Activated CD4-positive, alpha-beta T cell treated with anti-CD3 and anti-CD28 coated beads, Interleukin-2, amount 10 ng/mL, durations not matched to agents 24 days and 14 days (primary cell): ENCODE measurements at regions not wholly inside any gene's neighbourhood (a gene's known extent, or its start where the extent isn't known, plus 50 kb on each side); places are given as distances from the start of the nearest gene placed in this dataset.
"Not testable (repeated sequence)": the region's sequence is repeated elsewhere in the genome, so short reads cannot be mapped to it uniquely, and the experiment has no call there.

Experiments used
- DNase-seq: peaks from one replicate; pipeline ENCODE4 v3.0.0; 2022
- H3K27ac Mint-ChIP-seq: one replicate; pipeline ENCODE4 v1.8.0; 2022; ENCODE audit warnings: mild to moderate bottlenecking, mixed read lengths
- H3K27me3 Mint-ChIP-seq: one replicate; pipeline ENCODE4 v1.8.0; 2022; ENCODE audit warnings: mixed read lengths
- H3K36me3 Mint-ChIP-seq: one replicate; pipeline ENCODE4 v1.8.0; 2022; ENCODE audit warnings: low read depth, mild to moderate bottlenecking, mixed read lengths
- H3K4me1 Mint-ChIP-seq: one replicate; pipeline ENCODE4 v1.8.0; 2021; ENCODE audit warnings: mixed read lengths
- H3K4me3 Mint-ChIP-seq: one replicate; pipeline ENCODE4 v1.8.0; 2022; ENCODE audit warnings: mild to moderate bottlenecking, moderate library complexity, mixed read lengths
- H3K9me3 Mint-ChIP-seq: one replicate; pipeline ENCODE4 v1.8.0; 2021; ENCODE audit warnings: mixed read lengths
- intact Hi-C: fragments of 100-400 bp; cut with micrococcal nuclease; formaldehyde crosslinking; loops from one replicate; pipeline ENCODE4 v1.15.1; 2023

- no peak overlapping the region for H3K4me3 Mint-ChIP-seq
- no peaks in the 10 kb centered on the region for H3K4me1 Mint-ChIP-seq
- no peaks in the 10 kb centered on the region for H3K27me3 Mint-ChIP-seq
- H3K27ac Mint-ChIP-seq = no peak overlapping the region
- intact Hi-C loops = no loop called here
- no peak for DNase-seq
- no peaks in the 10 kb centered on the region for H3K36me3 Mint-ChIP-seq
- H3K9me3 Mint-ChIP-seq = peaks cover 8% of the 10 kb centered on the region
Measured at GRCh38 chr15:23750179-23750578, 63.1 kb upstream of the NDN start.

- no peaks in the 10 kb centered on the region for H3K36me3 Mint-ChIP-seq
- intact Hi-C loops = no loop called here
- H3K9me3 Mint-ChIP-seq = peaks cover 8% of the 10 kb centered on the region
- H3K27ac Mint-ChIP-seq = no peak overlapping the region
- H3K27me3 Mint-ChIP-seq = no peaks in the 10 kb centered on the region
- H3K4me3 Mint-ChIP-seq = no peak overlapping the region
- no peaks in the 10 kb centered on the region for H3K4me1 Mint-ChIP-seq
- no peak for DNase-seq
Measured at GRCh38 chr15:23750776-23751175, 63.7 kb upstream of the NDN start.

DNA sequence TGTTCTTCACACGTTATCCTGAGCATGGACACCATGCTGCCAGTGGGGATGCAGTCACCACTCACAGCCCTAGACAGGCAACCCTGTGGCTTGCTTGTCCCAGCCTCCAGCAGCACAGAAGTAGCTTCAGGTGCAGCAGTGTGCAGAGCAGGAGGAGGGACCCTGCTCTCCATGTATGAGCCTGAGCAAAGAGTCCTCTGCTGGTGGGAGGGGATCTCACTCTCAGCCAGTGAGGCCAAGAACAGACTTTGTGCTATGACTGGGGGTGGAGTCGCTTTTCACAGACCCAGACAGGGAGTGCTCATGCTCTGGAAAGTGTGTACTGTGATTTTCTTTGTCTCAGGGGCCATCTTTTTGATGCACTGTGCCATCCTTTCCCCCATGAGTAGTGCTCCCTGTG is 66.1 kb upstream of the NDN start:
- Mint-ChIP-seq H3K9me3 (peaks cover 5% of the 10 kb centered on the region), H3K36me3 (no peaks in the 10 kb centered on the region), H3K27ac (no peak overlapping the region), H3K27me3 (no peaks in the 10 kb centered on the region), H3K4me1 (no peaks in the 10 kb centered on the region), H3K4me3 (no peak overlapping the region)
- no peak for DNase-seq
- intact Hi-C loops = no loop called here

- intact Hi-C loops = no loop called here
- no peak overlapping the region for H3K27ac Mint-ChIP-seq
- no peaks in the 10 kb centered on the region for H3K36me3 Mint-ChIP-seq
- DNase-seq = no peak
- peaks cover 3% of the 10 kb centered on the region for H3K9me3 Mint-ChIP-seq
- no peaks in the 10 kb centered on the region for H3K4me1 Mint-ChIP-seq
- H3K4me3 Mint-ChIP-seq = no peak overlapping the region
- H3K27me3 Mint-ChIP-seq = no peaks in the 10 kb centered on the region
Measured at GRCh38 chr15:23758891-23759290, 71.8 kb upstream of the NDN start.

- H3K36me3 Mint-ChIP-seq = no peaks in the 10 kb centered on the region
- intact Hi-C loops = no loop called here
- peaks cover 8% of the 10 kb centered on the region for H3K9me3 Mint-ChIP-seq
- no peak for DNase-seq
- no peaks in the 10 kb centered on the region for H3K4me1 Mint-ChIP-seq
- H3K27me3 Mint-ChIP-seq = no peaks in the 10 kb centered on the region
- H3K4me3 Mint-ChIP-seq = no peak overlapping the region
- H3K27ac Mint-ChIP-seq = no peak overlapping the region
Measured at GRCh38 chr15:23760024-23760423, 72.9 kb upstream of the NDN start.

GRCh38 chr15:23761386-23761785 is 74.3 kb upstream of the NDN start:
- H3K27me3 Mint-ChIP-seq = no peaks in the 10 kb centered on the region
- peaks cover 11% of the 10 kb centered on the region for H3K9me3 Mint-ChIP-seq
- intact Hi-C loops = no loop called here
- H3K4me1 Mint-ChIP-seq = no peaks in the 10 kb centered on the region
- no peak for DNase-seq
- H3K4me3 Mint-ChIP-seq = no peak overlapping the region
- H3K27ac Mint-ChIP-seq = no peak overlapping the region
- no peaks in the 10 kb centered on the region for H3K36me3 Mint-ChIP-seq

DNA sequence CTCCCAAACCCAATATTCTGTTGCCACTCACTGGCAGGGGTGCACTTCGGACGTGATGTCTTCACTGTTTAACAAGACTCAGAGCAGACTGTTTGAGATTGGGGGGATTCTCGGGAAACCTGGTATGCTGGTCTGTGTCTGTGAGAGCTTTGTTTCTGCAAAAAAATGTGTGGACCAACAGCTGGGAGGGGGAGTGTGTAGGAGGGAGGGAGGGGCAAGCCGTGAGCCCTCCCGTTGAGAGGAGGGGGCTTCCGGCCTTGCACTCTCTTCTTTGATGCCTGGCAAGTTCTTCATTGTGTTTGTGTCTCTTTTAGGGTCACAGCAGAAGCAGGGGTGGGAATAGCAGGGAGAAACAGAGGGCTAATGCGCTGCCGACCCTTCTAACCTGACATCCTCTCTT is 74.9 kb upstream of the NDN start:
- no peak overlapping the region for H3K4me3 Mint-ChIP-seq
- H3K9me3 Mint-ChIP-seq = peaks cover 13% of the 10 kb centered on the region
- intact Hi-C loops = no loop called here
- H3K27ac Mint-ChIP-seq = no peak overlapping the region
- DNase-seq = no peak
- no peaks in the 10 kb centered on the region for H3K36me3 Mint-ChIP-seq
- no peaks in the 10 kb centered on the region for H3K4me1 Mint-ChIP-seq
- H3K27me3 Mint-ChIP-seq = no peaks in the 10 kb centered on the region

DNA sequence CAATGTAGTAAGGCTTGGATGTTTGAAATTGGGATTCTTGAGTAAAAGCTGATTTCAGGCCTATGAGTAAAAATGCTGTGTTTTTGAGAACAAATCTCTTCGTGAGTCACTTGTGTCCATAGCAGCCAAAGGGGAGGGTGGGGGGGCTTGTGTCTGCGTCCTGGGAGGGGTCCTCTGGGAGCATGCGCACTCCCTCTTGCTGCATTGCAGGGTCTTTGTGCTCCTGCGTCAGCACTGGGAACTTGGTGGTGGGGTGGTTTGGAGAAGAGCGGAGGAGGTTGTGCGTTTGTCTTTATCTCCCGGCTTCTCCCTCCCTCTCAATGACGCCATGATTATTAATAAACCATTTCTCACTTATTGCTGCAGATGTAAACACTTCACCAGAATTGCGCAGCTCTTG is 75.9 kb upstream of the NDN start:
- Mint-ChIP-seq H3K9me3 (peaks cover 13% of the 10 kb centered on the region), H3K4me1 (no peaks in the 10 kb centered on the region)

GRCh38 chr15:23764306-23764705 is 77.2 kb upstream of the NDN start:
- intact Hi-C loops = no loop called here
- H3K4me1 Mint-ChIP-seq = no peaks in the 10 kb centered on the region
- H3K27ac Mint-ChIP-seq = no peak overlapping the region
- no peak overlapping the region for H3K4me3 Mint-ChIP-seq
- no peaks in the 10 kb centered on the region for H3K27me3 Mint-ChIP-seq
- no peaks in the 10 kb centered on the region for H3K36me3 Mint-ChIP-seq
- DNase-seq = no peak
- H3K9me3 Mint-ChIP-seq = peaks cover 13% of the 10 kb centered on the region

More for the DNA sequence above, 75.9 kb upstream of the NDN start:
- H3K4me3 Mint-ChIP-seq = no peak overlapping the region
- H3K27ac Mint-ChIP-seq = no peak overlapping the region
- intact Hi-C loops = no loop called here
- no peak for DNase-seq
- H3K27me3 Mint-ChIP-seq = no peaks in the 10 kb centered on the region
- no peaks in the 10 kb centered on the region for H3K36me3 Mint-ChIP-seq

- Mint-ChIP-seq H3K36me3 (no peaks in the 10 kb centered on the region), H3K27ac (no peak overlapping the region), H3K9me3 (peaks cover 13% of the 10 kb centered on the region), H3K27me3 (no peaks in the 10 kb centered on the region), H3K4me3 (no peak overlapping the region), H3K4me1 (no peaks in the 10 kb centered on the region)
- no peak for DNase-seq
- intact Hi-C loops = no loop called here
Measured at GRCh38 chr15:23764716-23765115, 77.6 kb upstream of the NDN start.

DNA sequence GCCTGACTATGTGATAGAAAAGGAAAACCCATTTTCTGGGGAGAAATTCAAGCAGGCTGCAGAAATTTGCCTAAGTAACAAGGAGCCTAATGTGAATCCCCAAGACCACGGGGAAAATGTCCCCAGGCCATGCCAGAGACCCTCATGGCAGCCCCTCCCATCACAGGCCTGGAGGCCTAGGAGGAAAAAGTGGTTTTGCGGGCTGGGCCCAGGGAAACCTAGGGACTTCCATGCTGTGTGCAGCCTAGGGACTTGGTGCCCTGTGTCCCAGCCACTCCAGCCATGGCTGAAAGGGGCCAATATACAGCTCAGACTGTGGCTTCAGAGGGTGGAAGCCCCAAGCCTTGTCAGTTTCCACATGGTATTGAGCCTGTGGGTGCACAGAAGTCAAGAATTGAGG is 79.7 kb upstream of the NDN start:
- DNase-seq, H3K27me3 Mint-ChIP-seq, H3K4me3 Mint-ChIP-seq, H3K36me3 Mint-ChIP-seq, intact Hi-C loops, H3K4me1 Mint-ChIP-seq, H3K27ac Mint-ChIP-seq: not testable (repeated sequence)
- peaks cover 19% of the 10 kb centered on the region for H3K9me3 Mint-ChIP-seq

DNA sequence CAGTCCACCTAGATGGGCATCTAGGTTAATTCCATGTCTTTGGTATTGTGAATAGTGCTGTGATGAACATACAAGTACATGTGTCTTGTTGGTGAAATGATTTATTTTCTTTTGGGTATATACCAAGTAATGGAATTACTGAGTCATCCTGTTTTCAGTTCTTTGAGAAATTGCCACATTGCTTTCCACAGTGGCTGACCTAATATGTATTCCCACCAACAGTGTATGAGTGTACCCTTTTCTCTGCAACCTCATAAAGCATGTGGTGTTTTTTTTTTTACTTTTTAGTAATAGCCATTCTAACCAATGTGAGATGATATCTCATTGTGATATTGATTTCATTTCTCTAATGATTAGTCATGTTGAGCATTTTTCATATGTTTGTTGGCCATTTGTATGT is 86.0 kb upstream of the NDN start:
- Mint-ChIP-seq H3K9me3 (peaks cover 18% of the 10 kb centered on the region), H3K27ac (no peak overlapping the region)

GRCh38 chr15:23787346-23788105 is 100.4 kb upstream of the NDN start:
- Mint-ChIP-seq H3K27ac (no peak overlapping the region), H3K4me1 (no peaks in the 10 kb centered on the region)

More for the DNA sequence above, 86.0 kb upstream of the NDN start:
- Mint-ChIP-seq H3K4me3 (no peak overlapping the region), H3K36me3 (no peaks in the 10 kb centered on the region), H3K27me3 (no peaks in the 10 kb centered on the region), H3K4me1 (no peaks in the 10 kb centered on the region)
- intact Hi-C loops = no loop called here
- no peak for DNase-seq

DNA sequence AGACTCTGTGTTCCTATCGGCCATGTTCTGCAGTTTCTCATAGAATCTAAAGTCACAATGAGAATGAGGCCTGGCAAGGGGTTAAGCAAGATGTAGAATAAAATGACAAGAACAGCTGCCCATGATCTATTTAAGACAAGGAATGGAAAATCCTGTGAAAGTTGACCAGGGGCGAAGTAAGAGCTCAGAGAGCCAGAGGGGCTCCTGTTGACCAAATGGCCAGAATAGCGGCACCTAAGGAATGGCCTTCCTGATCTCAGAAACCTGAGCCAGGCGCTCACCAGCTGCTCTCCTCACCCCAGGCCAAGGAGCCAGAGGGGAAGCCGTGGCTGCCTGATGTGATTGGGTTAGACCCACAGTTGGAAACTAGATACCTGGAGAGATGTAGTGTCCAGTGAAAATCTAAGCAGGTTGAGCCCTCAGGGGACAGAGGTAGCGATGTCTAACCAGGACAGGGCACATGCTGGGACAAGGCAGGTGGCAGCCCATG is 106.1 kb upstream of the NDN start:
- intact Hi-C loops = no loop called here
- no peak for DNase-seq
- no peaks in the 10 kb centered on the region for H3K27me3 Mint-ChIP-seq
- H3K4me1 Mint-ChIP-seq = no peaks in the 10 kb centered on the region
- H3K4me3 Mint-ChIP-seq = no peak overlapping the region
- no peaks in the 10 kb centered on the region for H3K36me3 Mint-ChIP-seq
- no peak overlapping the region for H3K27ac Mint-ChIP-seq
- peaks cover 29% of the 10 kb centered on the region for H3K9me3 Mint-ChIP-seq

More at GRCh38 chr15:23787346-23788105, 100.4 kb upstream of the NDN start:
- no peak overlapping the region for H3K4me3 Mint-ChIP-seq
- no peaks in the 10 kb centered on the region for H3K27me3 Mint-ChIP-seq
- H3K36me3 Mint-ChIP-seq = no peaks in the 10 kb centered on the region
- intact Hi-C loops = no loop called here
- peaks cover 7% of the 10 kb centered on the region for H3K9me3 Mint-ChIP-seq
- DNase-seq = no peak
